GM18505 (cell line): ENCODE measurements at regions not wholly inside any gene's neighbourhood (a gene's known extent, or its start where the extent isn't known, plus 50 kb on each side); places are given as distances from the start of the nearest gene placed in this dataset.

ENCODE experiments used
- ATAC-seq: cut with Tn5 transposase; IDR thresholded peaks from one replicate; pipeline ENCODE4 v1.9.1; 2021; ENCODE audit not compliant: unreplicated experiment
- POLR2A ChIP-seq: IDR thresholded peaks from 4 replicates; pipeline ENCODE4 v1.6.1; 2011; ENCODE audit warnings: borderline replicate concordance; ENCODE audit not compliant: insufficient read depth, insufficient read length; ENCODE audit errors: extremely low read depth

- ATAC-seq, result no peak
- no peak for TF ChIP-seq POLR2A
Measured at GRCh38 chr14:45486599-45486998, 233.6 kb upstream of the MIS18BP1 start.

- no peak for TF ChIP-seq POLR2A
- no peak for ATAC-seq
Measured at GRCh38 chr14:45467023-45467422, 214.0 kb upstream of the MIS18BP1 start.

DNA sequence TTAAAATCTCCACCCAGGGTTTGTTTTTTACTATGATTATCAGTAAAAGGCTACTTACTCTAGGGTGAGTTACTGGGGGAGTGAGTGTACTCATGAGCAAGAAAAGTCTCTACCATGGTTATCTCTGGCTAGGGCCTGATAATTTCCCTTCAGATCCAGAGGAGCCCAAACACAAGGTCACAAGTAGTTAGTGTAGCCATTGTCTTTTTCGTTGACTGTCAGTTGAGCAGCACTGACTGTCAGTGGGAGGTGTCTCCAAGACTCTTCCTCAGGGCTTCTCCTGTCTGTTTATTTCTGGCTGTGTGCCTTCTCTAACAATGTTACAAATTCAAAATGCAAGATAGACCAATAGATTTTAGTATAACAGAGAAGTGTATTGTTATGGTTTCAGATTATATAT is 181.2 kb upstream of the MIS18BP1 start:
- TF ChIP-seq POLR2A, result no peak
- no peak for ATAC-seq

DNA sequence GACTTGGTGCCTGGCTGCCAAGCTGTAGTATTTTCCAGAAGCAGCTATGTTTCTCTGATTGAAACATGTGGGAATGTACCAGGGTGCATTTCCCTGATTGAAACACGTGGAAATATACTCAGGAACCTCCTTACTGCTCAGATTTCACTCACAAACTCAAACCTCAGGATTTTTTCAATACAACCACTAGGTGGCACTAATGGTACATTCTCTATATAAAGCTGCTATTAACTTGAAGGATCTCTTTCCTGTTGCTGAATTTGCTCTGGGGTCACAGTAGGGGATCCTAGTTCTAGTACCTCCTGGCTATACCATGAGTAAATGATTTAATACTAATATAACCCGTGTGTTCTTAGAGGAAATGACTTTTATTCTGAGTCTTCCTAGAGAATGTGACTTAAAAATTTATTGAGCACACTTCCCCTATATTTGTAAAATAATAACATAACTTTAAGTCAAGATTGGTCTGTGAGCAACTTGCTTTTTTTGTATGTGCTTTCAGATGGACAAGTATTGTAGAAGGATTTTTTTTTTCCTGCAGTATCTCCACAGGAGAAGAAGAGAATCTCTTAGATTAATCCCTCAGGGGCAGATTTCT is 173.8 kb upstream of the MIS18BP1 start:
- peak; percentile 91 for ATAC-seq
- no peak for TF ChIP-seq POLR2A

GRCh38 chr14:45406942-45407341 is 153.9 kb upstream of the MIS18BP1 start:
- ATAC-seq, result no peak

DNA sequence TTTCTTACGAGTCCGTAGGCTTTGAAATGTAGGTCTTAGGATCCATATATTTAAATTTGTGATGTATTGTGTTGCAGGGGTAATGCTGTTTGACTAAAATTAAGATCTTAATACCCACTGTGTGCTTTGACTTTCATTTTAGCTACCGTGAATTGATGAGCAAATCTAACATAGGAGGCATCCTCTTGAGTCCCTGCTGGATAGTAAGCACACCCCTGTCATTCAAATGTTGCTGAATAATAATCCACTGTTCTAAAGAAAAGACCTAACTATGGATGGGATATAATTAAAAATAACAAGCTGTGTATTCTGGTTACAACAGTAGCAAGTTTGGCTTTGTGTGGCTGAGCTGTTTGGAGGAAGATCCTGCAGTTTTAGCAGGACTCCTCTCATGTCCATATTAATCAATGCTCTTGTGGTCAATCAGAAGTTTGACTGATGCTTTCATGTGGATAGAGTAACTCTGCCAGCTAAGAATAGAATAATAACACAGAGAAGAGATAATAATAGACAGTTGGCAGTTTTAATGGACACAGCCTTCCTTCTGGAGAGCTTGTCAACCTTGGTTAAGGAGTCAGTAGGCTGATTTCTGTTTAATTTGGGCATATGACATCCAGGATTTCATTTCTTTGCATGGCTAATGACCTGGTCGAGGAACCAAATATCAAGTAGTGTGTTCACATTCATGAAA is 148.1 kb upstream of the MIS18BP1 start:
- no peak for ATAC-seq
- no peak for TF ChIP-seq POLR2A

More at GRCh38 chr14:45406942-45407341, 153.9 kb upstream of the MIS18BP1 start:
- no peak for TF ChIP-seq POLR2A

DNA sequence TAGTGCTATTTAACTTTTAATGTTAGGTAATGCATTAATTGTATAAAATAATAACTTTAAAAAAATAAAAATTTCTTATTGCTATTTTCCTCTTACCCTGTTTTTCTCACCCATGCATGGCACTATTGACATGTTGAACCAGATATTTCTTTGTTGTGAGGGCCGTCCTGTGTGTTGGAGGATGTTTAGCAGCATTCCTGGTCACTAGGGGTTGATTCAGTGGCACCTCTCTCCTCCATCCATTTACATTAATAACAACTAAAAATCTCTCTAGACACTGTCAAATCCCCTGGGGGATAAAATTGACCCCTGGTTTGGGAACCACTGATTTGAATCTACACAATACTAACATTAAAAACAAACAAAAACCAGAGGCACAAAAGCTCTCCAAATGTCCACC is 147.5 kb upstream of the MIS18BP1 start:
- no peak for TF ChIP-seq POLR2A
- no peak for ATAC-seq

DNA sequence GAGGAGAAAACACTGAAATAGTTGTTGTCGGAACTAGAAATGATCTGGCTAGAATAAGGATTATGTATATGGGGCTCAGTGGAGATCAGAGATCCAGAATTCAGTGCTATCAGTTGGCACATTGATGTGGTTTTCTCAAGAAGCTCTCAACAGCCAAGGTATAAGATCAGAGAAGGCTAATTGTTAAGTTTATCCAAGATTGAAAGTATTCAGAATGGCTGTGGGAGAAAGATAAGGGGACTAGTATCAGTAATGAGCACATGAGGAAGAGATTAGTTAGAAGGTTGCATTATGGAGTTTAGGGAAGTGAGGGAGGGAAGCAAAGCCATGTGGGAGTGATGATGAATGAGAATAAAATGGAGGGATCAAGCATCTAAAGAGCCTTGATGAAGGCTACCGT is 128.1 kb upstream of the MIS18BP1 start:
- TF ChIP-seq POLR2A, result no peak
- ATAC-seq, result no peak

GRCh38 chr14:45377166-45377565 is 124.2 kb upstream of the MIS18BP1 start:
- TF ChIP-seq POLR2A, result no peak
- ATAC-seq, result no peak

- ATAC-seq, result no peak
- no peak for TF ChIP-seq POLR2A
Measured at GRCh38 chr14:45373877-45374276, 120.9 kb upstream of the MIS18BP1 start.

GRCh38 chr14:45364565-45365156 is 111.7 kb upstream of the MIS18BP1 start:
- no peak for TF ChIP-seq POLR2A
- ATAC-seq, result no peak

DNA sequence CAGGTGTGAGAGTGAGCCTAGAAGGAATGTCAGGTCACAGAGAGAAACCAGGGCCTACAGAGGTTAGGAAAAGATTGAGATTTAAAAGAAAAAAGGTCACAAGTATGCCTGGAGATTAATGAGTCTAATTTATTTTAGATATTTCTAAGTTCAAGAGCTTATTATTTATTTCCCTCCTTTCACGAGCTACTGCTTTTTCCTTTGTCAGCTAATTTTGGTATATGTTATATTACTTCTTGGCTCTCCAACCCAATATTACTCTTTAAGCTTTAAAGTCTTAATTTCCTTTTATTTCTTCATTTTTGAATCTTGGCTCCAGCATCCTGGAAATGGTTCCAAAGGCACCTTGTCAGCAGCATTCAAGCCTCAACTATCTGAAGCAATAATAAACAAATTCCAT is 109.5 kb upstream of the MIS18BP1 start:
- no peak for ATAC-seq
- TF ChIP-seq POLR2A, result no peak

DNA sequence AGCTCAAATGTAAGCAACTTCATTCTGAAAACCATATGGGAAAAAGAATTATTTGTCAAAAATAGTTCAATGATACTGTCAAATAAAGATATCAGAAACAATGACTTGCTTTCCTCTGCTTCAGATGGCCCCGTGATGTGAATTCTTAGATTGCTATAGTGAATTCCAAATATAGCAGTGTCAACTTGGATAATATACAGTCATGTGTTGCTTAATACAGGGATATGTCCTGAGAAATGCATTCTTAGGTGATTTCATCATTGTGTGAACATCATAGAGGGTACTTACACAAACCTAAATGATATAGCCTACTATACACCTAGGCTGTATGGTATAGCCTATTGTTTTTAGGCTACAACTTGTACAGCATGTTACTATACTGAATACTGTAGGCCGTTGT is 108.7 kb upstream of the MIS18BP1 start:
- no peak for TF ChIP-seq POLR2A
- no peak for ATAC-seq

DNA sequence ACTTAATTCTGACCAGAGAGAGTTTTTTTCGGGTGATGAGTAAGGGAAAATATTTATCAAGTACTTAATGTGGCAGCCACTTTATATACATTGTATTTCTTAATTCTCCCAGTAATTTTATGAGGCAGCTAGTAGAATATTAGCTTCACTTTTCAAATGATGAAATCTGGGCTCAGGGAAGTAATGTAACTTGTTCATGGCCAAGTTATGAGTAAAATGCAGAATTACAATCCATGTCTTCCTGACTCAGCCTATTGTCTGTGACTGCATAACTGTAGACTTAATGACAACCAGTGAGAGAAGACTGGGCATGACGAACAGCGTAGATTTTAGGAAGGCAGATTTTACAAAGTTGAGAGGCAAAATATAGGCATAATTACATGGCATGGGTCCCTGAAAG is 106.7 kb upstream of the MIS18BP1 start:
- ATAC-seq, result no peak
- no peak for TF ChIP-seq POLR2A

- TF ChIP-seq POLR2A, result no peak
- no peak for ATAC-seq
Measured at GRCh38 chr14:45332360-45332988, 79.5 kb upstream of the MIS18BP1 start.
